Right lobe of liver (tissue), 4 donors: ENCODE measurements at regions not wholly inside any gene's neighbourhood (a gene's known extent, or its start where the extent isn't known, plus 50 kb on each side); places are given as distances from the start of the nearest gene placed in this dataset.

Experiments used
- CTCF ChIP-seq, 4 donors: fragments of 200-600 bp in 3 of 4; fragments of 450-650 bp in 1 of 4; IDR thresholded peaks; one replicate each; pipeline versions ENCODE4 v1.5.1 to v1.8.0; 2016 to 2022; ENCODE audit warnings: antibody characterized with exemption in 4 of 4, mild to moderate bottlenecking in 2 of 4
- POLR2A ChIP-seq: fragments of 450-650 bp; IDR thresholded peaks from one replicate; pipeline ENCODE4 v1.6.1; 2017; ENCODE audit warnings: antibody characterized with exemption, mild to moderate bottlenecking
- donor health status: DM: no; HTN: no; CAD: no.
- donor health status: DM: no; HTN: no; CAD: no.
- donor health status: DM: no; HTN: yes; CAD: no.

- no peak for TF ChIP-seq CTCF (IDR thresholded peaks at IDR 0.05)
- no peak for TF ChIP-seq POLR2A
Measured at GRCh38 chrX:10798041-10798440, 177.7 kb upstream of the MID1 start.
